B cell (primary cell): ENCODE measurements at regions not wholly inside any gene's neighbourhood (a gene's known extent, or its start where the extent isn't known, plus 50 kb on each side); places are given as distances from the start of the nearest gene placed in this dataset.

Experiments
- ATAC-seq: fragments of 200-7000 bp; cut with Tn5 transposase; one replicate; pipeline ENCODE4 v1.10.0; 2021; ENCODE audit warnings: low read depth, mild to moderate bottlenecking, moderate number of reproducible peaks, moderate library complexity
- CTCF ChIA-PET: fragments of 350-600 bp; sonication (Branson Sonifier 250); formaldehyde crosslinking; loops from one replicate; lab custom pipeline; 2021; ENCODE audit warnings: antibody characterized with exemption, inconsistent platforms; lab: Charles Lee
- POLR2A ChIA-PET: fragments of 350-600 bp; sonication (Branson Sonifier 250); formaldehyde crosslinking; loops from one replicate; lab custom pipeline; 2021; ENCODE audit warnings: antibody characterized with exemption; lab: Charles Lee
- DNase-seq: peaks from one replicate; pipeline ENCODE4 v3.0.0; 2013
- H2AFZ ChIP-seq: 2 replicates; pipeline ENCODE4 v1.6.1; 2012; ENCODE audit warnings: mild to moderate bottlenecking, low read depth, low read length; ENCODE audit not compliant: insufficient read depth, poor library complexity, severe bottlenecking
- H3K27ac ChIP-seq, 2 donors: 1 replicate in 1 of 2; 2 replicates in 1 of 2; pipeline ENCODE4 v1.5.1; 2012 to 2013; ENCODE audit warnings: low read length in 2 of 2, mild to moderate bottlenecking in 2 of 2, moderate library complexity in 1 of 2
- H3K27me3 ChIP-seq, 4 experiments: fragments of 200-600 bp in 1 of 4; sonication (generic) in 1 of 4; replicated peaks in 1 of 4; 1 replicate in 2 of 4; 2 replicates in 2 of 4; pipeline versions ENCODE4 v1.6.1 to v1.7.0; 2013 to 2016; ENCODE audit warnings: low read length in 3 of 4, mild to moderate bottlenecking in 2 of 4, mixed read lengths in 1 of 4, moderate library complexity in 1 of 4; ENCODE audit not compliant: insufficient read depth in 4 of 4, control insufficient read depth in 3 of 4; ENCODE audit errors: control extremely low read depth in 1 of 4
- H3K36me3 ChIP-seq, 2 experiments: replicated peaks in 1 of 2; 1 replicate in 1 of 2; 2 replicates in 1 of 2; pipeline versions ENCODE4 v1.6.1 to v1.7.1; 2013; ENCODE audit warnings: low read length in 1 of 2; ENCODE audit not compliant: insufficient read depth in 2 of 2, control insufficient read depth in 1 of 2; ENCODE audit errors: control extremely low read depth in 1 of 2, extremely low read depth in 1 of 2
- H3K4me1 ChIP-seq, 2 donors: fragments of 200-600 bp in 1 of 2; sonication (generic) in 1 of 2; 1 replicate in 1 of 2; 2 replicates in 1 of 2; pipeline versions ENCODE4 v1.5.1 to v1.6.1; 2013 to 2017; ENCODE audit warnings: low read length in 2 of 2; ENCODE audit not compliant: control insufficient read depth in 2 of 2, insufficient read depth in 2 of 2
- H3K4me2 ChIP-seq: replicated peaks from 2 replicates; pipeline ENCODE3; 2012; ENCODE audit warnings: mild to moderate bottlenecking, low read depth, low read length; ENCODE audit not compliant: poor library complexity, severe bottlenecking
- H3K4me3 ChIP-seq, 5 experiments: fragments of 200-600 bp in 1 of 5; sonication (generic) in 1 of 5; 1 replicate in 3 of 5; 2 replicates in 2 of 5; pipeline versions ENCODE4 v1.5.1 to v1.7.0; 2011 to 2016; ENCODE audit warnings: low read length in 4 of 5, mild to moderate bottlenecking in 4 of 5, low read depth in 2 of 5, control low read depth in 1 of 5, moderate library complexity in 1 of 5; ENCODE audit not compliant: insufficient read depth in 1 of 5; ENCODE audit errors: control extremely low read depth in 1 of 5, extremely low read depth in 1 of 5
- H3K79me2 ChIP-seq: fragments of 200-600 bp; sonication (generic); one replicate; pipeline ENCODE4 v1.6.0; 2016; ENCODE audit warnings: low read length; ENCODE audit not compliant: control insufficient read depth, insufficient read depth
- H3K9ac ChIP-seq: fragments of 200-600 bp; sonication (generic); 2 replicates; pipeline ENCODE4 v1.6.1; 2017; ENCODE audit warnings: mild to moderate bottlenecking, low read length, moderate library complexity
- H3K9me3 ChIP-seq, 3 donors: one replicate each; pipeline versions ENCODE4 v1.6.1 to v1.7.1; 2013; ENCODE audit warnings: low read length in 2 of 3; ENCODE audit not compliant: control insufficient read depth in 2 of 3, insufficient read depth in 1 of 3; ENCODE audit errors: control extremely low read depth in 1 of 3
- H4K20me1 ChIP-seq: 2 replicates; pipeline ENCODE4 v1.6.0; 2012; ENCODE audit warnings: mild to moderate bottlenecking, low read length; ENCODE audit not compliant: insufficient read depth, control insufficient read depth, poor library complexity, severe bottlenecking
- H3K27ac Mint-ChIP-seq: one replicate; pipeline ENCODE4 v1.8.0; 2021; ENCODE audit warnings: mixed read lengths
- H3K27me3 Mint-ChIP-seq: one replicate; pipeline ENCODE4 v1.8.0; 2021; ENCODE audit warnings: mixed read lengths
- H3K4me1 Mint-ChIP-seq: one replicate; pipeline ENCODE4 v1.8.0; 2021; ENCODE audit warnings: mixed read lengths
- H3K4me3 Mint-ChIP-seq: one replicate; pipeline ENCODE4 v1.8.0; 2021; ENCODE audit warnings: mixed read lengths
- H3K9me3 Mint-ChIP-seq: one replicate; pipeline ENCODE4 v1.8.0; 2022; ENCODE audit warnings: mixed read lengths; ENCODE audit not compliant: insufficient read depth
- CTCF ChIP-seq: fragments of 200-600 bp; IDR thresholded peaks from one replicate; pipeline ENCODE4 v1.8.0; 2022; ENCODE audit warnings: antibody characterized with exemption, mild to moderate bottlenecking
- EZH2 ChIP-seq: IDR thresholded peaks from 2 replicates; pipeline ENCODE4 v1.6.1; 2012; ENCODE audit warnings: borderline replicate concordance, low read depth, mild to moderate bottlenecking, moderate library complexity, low read length; ENCODE audit not compliant: insufficient read depth, poor library complexity, severe bottlenecking
- WGBS: methylation state at CpG from one replicate; pipeline ENCODE4 v1.1.5; 2013; ENCODE audit warnings: missing lambda C conversion rate; ENCODE audit not compliant: insufficient coverage; 5-methylcytosine and 5-hydroxymethylcytosine counted together
- intact Hi-C: fragments of 100-400 bp; cut with micrococcal nuclease; formaldehyde crosslinking; loops from one replicate; pipeline ENCODE4 v1.10.0; 2022

- no peaks in the 10 kb centered on the region for H3K27me3 ChIP-seq
- H3K27me3 Mint-ChIP-seq, result peaks cover 12% of the 10 kb centered on the region
- no peak overlapping the region for H3K27ac Mint-ChIP-seq
- no peaks in the 10 kb centered on the region for H3K79me2 ChIP-seq
- H2AFZ ChIP-seq, result no peak overlapping the region
- no peak for ATAC-seq
- TF ChIP-seq EZH2 (no peak), CTCF (no peak)
- ChIA-PET CTCF (no interaction called here), POLR2A (no interaction called here)
- no peaks in the 10 kb centered on the region for H3K9me3 Mint-ChIP-seq
- H3K4me1 Mint-ChIP-seq, result no peaks in the 10 kb centered on the region
- no peak for DNase-seq
- no peak overlapping the region for H3K4me3 ChIP-seq
- H3K36me3 ChIP-seq, result no peaks in the 10 kb centered on the region
- H3K4me1 ChIP-seq, result no peaks in the 10 kb centered on the region
- no peak overlapping the region for H3K4me3 Mint-ChIP-seq
- no peak overlapping the region for H3K9ac ChIP-seq
- no peak overlapping the region for H3K4me2 ChIP-seq
- H4K20me1 ChIP-seq, result no peaks in the 10 kb centered on the region
- intact Hi-C loops, result no loop called here
- no peak overlapping the region for H3K27ac ChIP-seq
- H3K9me3 ChIP-seq, result no peaks in the 10 kb centered on the region
Measured at GRCh38 chr3:168262887-168263286, 167.2 kb upstream of the GOLIM4 start.

- intact Hi-C loops, result no loop called here
- Histone ChIP-seq H4K20me1 (no peaks in the 10 kb centered on the region), H3K9me3 (peaks cover 0 to 2% (median 1%) of the 10 kb centered on the region in 3 donors), H3K36me3 (no peaks in the 10 kb centered on the region), H3K4me1 (no peaks in the 10 kb centered on the region), H3K4me3 (no peak overlapping the region), H3K4me2 (no peak overlapping the region), H3K9ac (no peak overlapping the region), H3K27ac (no peak overlapping the region), H2AFZ (no peak overlapping the region), H3K27me3 (no peaks in the 10 kb centered on the region), H3K79me2 (no peaks in the 10 kb centered on the region)
- Mint-ChIP-seq H3K27me3 (peaks cover 12% of the 10 kb centered on the region), H3K9me3 (no peaks in the 10 kb centered on the region), H3K4me3 (no peak overlapping the region), H3K4me1 (no peaks in the 10 kb centered on the region), H3K27ac (no peak overlapping the region)
- WGBS, result no CpG with 5 or more reads among the region's 1 CpG
- ChIA-PET POLR2A (no interaction called here), CTCF (no interaction called here)
- ATAC-seq (no peak), DNase-seq (no peak)
- TF ChIP-seq CTCF, result no peak
- TF ChIP-seq EZH2, result no peak
Measured at GRCh38 chr3:168260859-168261258, 165.1 kb upstream of the GOLIM4 start.
